ENCODE measurements at regions not wholly inside any gene's neighbourhood (a gene's known extent, or its start where the extent isn't known, plus 50 kb on each side); places are given as distances from the start of the nearest gene placed in this dataset.

- H3K4me1 ChIP-seq: no peaks in the 10 kb centered on the region
- no peak overlapping the region for H3K4me3 ChIP-seq
- DNase-seq (ENCODE audit: low read depth in 1 of 2, low spot score in 1 of 2) (no peak), FAIRE-seq (no peak), ATAC-seq (no peak)
- no peak overlapping the region for H3K4me2 ChIP-seq
- ChIA-PET CTCF (interaction anchor here (0.8 kb wide), 1 partner anchor 60 kb away, joined by 3 read pairs; no protein-coding TSS in a partner anchor), POLR2A (no interaction called here)
- no peaks in the 10 kb centered on the region for H3K9me3 ChIP-seq
- no peak for TF ChIP-seq CBX8 (IDR thresholded peaks at IDR 0.05)
- no peak overlapping the region for H3K27ac ChIP-seq
- 24% methylated on average over 2 of the region's 2 CpGs for WGBS (ENCODE audit: missing lambda C conversion rate)
These were observed 205.1 kb upstream of the DPP10 start for GRCh38 chr2:114237331-114237730.

DNA sequence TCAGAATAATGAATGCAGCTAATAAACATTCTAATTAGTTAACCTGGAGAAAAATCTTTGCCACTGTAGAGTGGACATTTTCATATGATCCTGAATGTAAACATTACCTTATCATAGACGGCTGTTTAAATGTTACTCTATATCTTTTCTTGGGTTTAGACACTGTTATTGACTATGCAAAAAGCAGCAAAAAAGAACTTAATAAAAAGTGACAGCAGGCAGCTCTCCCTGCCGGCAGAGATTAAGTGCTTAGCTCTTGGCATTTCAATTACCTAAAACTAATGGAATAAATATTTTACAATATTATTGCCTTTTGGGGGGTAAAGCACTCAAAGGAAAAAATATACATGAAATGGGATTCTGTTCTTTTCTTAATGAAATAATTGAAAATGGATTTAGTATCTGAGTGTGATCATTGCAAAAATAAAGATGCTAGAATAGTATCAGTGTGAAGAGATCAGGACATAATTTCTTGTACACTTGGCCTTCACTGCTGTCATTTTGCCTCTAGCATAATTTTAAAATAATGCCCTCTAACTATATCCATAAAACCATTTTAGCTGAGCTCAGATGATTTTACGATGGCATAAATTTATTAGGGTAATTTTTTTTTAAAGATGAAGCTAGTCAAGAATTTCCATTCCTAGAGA is 203.4 kb upstream of the DPP10 start:
- no peak overlapping the region for H3K4me3 ChIP-seq
- no peak overlapping the region for H3K27ac ChIP-seq
- no peak for DNase-seq (ENCODE audit: low read depth in 1 of 2, low spot score in 1 of 2)

DNA sequence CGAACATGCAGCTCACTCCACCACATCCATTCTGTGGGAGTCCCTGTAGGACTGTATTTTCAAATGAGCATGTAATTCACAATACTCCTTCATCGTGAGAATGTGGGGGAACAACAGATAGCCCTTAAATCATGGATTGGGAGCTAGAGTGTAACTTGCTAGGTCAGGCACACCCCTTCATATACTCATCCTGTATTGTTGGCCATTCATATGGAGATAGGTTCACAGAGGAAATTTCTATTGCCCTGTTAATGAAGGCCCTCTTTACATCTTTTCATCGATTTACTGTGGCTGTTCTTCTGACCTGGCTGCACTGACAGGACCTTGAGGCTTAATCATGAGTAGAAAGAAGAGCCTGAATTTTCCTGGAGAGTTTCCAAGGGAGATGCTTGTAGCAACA is 193.8 kb upstream of the DPP10 start:
- ATAC-seq: no peak
- DNase-seq (ENCODE audit: low read depth in 1 of 2, low spot score in 1 of 2): no peak
- no peak overlapping the region for H3K4me3 ChIP-seq
- H3K4me2 ChIP-seq: no peak overlapping the region
- TF ChIP-seq SMC3 (IDR thresholded peaks at IDR 0.05) (no peak), NR3C1 (IDR thresholded peaks at IDR 0.05) (no peak), FOSL2 (IDR thresholded peaks at IDR 0.05) (no peak), FOSL2 (CRISPR knock-in tag; IDR thresholded peaks at IDR 0.05) (no peak), FOSB (CRISPR knock-in tag; IDR thresholded peaks at IDR 0.05) (no peak), MAZ (IDR thresholded peaks at IDR 0.05; ENCODE audit: borderline replicate concordance, low read depth, low read length) (no peak), HEYL (CRISPR knock-in tag; IDR thresholded peaks at IDR 0.05) (no peak), NPAS2 (CRISPR knock-in tag; IDR thresholded peaks at IDR 0.05; ENCODE audit: borderline replicate concordance) (no peak), GATA3 (IDR thresholded peaks at IDR 0.05; ENCODE audit: borderline replicate concordance) (no peak), TP53 (CRISPR knock-in tag; IDR thresholded peaks at IDR 0.05) (no peak), FOXS1 (CRISPR knock-in tag; IDR thresholded peaks at IDR 0.05) (no peak), ZFP36 (IDR thresholded peaks at IDR 0.05; ENCODE audit: borderline replicate concordance, partially characterized antibody) (no peak)
- TF ChIP-seq, protein P1, sequence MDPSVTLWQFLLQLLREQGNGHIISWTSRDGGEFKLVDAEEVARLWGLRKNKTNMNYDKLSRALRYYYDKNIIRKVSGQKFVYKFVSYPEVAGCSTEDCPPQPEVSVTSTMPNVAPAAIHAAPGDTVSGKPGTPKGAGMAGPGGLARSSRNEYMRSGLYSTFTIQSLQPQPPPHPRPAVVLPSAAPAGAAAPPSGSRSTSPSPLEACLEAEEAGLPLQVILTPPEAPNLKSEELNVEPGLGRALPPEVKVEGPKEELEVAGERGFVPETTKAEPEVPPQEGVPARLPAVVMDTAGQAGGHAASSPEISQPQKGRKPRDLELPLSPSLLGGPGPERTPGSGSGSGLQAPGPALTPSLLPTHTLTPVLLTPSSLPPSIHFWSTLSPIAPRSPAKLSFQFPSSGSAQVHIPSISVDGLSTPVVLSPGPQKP (IDR thresholded peaks at IDR 0.05; ENCODE audit: low read depth, low read length): no peak
- TF ChIP-seq, protein P2, sequence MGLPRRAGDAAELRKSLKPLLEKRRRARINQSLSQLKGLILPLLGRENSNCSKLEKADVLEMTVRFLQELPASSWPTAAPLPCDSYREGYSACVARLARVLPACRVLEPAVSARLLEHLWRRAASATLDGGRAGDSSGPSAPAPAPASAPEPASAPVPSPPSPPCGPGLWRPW (IDR thresholded peaks at IDR 0.05): no peak
- 29% methylated on average over 3 of the region's 3 CpGs for WGBS (ENCODE audit: missing lambda C conversion rate)
- CTCF ChIA-PET: no interaction called here
- H3K9me3 ChIP-seq: no peaks in the 10 kb centered on the region
- no peak for FAIRE-seq
- H3K27ac ChIP-seq: no peak overlapping the region
- POLR2A ChIA-PET: no interaction called here
- no peaks in the 10 kb centered on the region for H3K4me1 ChIP-seq

More for the DNA sequence above, 203.4 kb upstream of the DPP10 start:
- Histone ChIP-seq H3K4me1 (no peaks in the 10 kb centered on the region), H3K4me2 (no peak overlapping the region), H3K9me3 (no peaks in the 10 kb centered on the region)
- ATAC-seq (no peak), FAIRE-seq (no peak)
- WGBS (ENCODE audit: missing lambda C conversion rate): 4% methylated on average over 3 of the region's 3 CpGs
- TF ChIP-seq, protein P3, sequence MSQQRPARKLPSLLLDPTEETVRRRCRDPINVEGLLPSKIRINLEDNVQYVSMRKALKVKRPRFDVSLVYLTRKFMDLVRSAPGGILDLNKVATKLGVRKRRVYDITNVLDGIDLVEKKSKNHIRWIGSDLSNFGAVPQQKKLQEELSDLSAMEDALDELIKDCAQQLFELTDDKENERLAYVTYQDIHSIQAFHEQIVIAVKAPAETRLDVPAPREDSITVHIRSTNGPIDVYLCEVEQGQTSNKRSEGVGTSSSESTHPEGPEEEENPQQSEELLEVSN (IDR thresholded peaks at IDR 0.05; ENCODE audit: borderline replicate concordance, low read depth): no peak
- ChIA-PET POLR2A (no interaction called here), CTCF (no interaction called here)

- TF ChIP-seq NPAS2 (CRISPR knock-in tag; IDR thresholded peaks at IDR 0.05; ENCODE audit: borderline replicate concordance) (no peak), NR3C1 (IDR thresholded peaks at IDR 0.05) (no peak), ZNF302 (CRISPR knock-in tag; IDR thresholded peaks at IDR 0.05) (no peak), HDAC2 (IDR thresholded peaks at IDR 0.05) (no peak), JUN (IDR thresholded peaks at IDR 0.05) (no peak), ZSCAN20 (CRISPR knock-in tag; IDR thresholded peaks at IDR 0.05) (no peak), ZC3H11A (IDR thresholded peaks at IDR 0.05) (no peak), TP53 (CRISPR knock-in tag; IDR thresholded peaks at IDR 0.05) (no peak), SREBF2 (IDR thresholded peaks at IDR 0.05) (no peak)
- no peak for ATAC-seq
- H3K4me2 ChIP-seq: no peak overlapping the region
- H3K4me3 ChIP-seq: no peak overlapping the region
- FAIRE-seq: no peak
- POLR2A ChIA-PET: no interaction called here
- no peak for DNase-seq (ENCODE audit: low read depth in 1 of 2, low spot score in 1 of 2)
- H3K27ac ChIP-seq: no peak overlapping the region
- CTCF ChIA-PET: interaction anchor here (0.8 kb wide), 1 partner anchor 9 kb away, joined by 3 read pairs; no protein-coding TSS in a partner anchor
- no peaks in the 10 kb centered on the region for H3K4me1 ChIP-seq
- 20% methylated on average over 1 of the region's 1 CpG for WGBS (ENCODE audit: missing lambda C conversion rate)
- no peaks in the 10 kb centered on the region for H3K9me3 ChIP-seq
These were observed 189.7 kb upstream of the DPP10 start for GRCh38 chr2:114252713-114253112.

All from A549 (cell line).